SU-DHL-6 (cell line): ENCODE measurements at regions not wholly inside any gene's neighbourhood (a gene's known extent, or its start where the extent isn't known, plus 50 kb on each side); places are given as distances from the start of the nearest gene placed in this dataset.
"Not testable (repeated sequence)": the region's sequence is repeated elsewhere in the genome, so short reads cannot be mapped to it uniquely, and the experiment has no call there.

Source experiments
- H2AFZ ChIP-seq: fragments of 200-600 bp; sonication (generic); 2 replicates; pipeline ENCODE4 v1.6.1; 2014; ENCODE audit warnings: low read depth, mild to moderate bottlenecking, moderate library complexity, mixed read lengths, antibody characterized with exemption, low read length; ENCODE audit not compliant: severe bottlenecking
- H3F3A ChIP-seq: fragments of 200-600 bp; shearing (Covaris generic); 2 replicates; pipeline ENCODE4 v1.6.0; 2016; ENCODE audit warnings: antibody characterized with exemption, mild to moderate bottlenecking; ENCODE audit not compliant: insufficient read depth
- H3K27ac ChIP-seq: fragments of 200-600 bp; sonication (generic); 2 replicates; pipeline ENCODE4 v1.5.1; 2016; ENCODE audit warnings: low read depth, mild to moderate bottlenecking, low read length, moderate library complexity, mixed read lengths
- H3K27me3 ChIP-seq: fragments of 200-600 bp; sonication (generic), shearing (Covaris generic); 2 replicates; pipeline ENCODE4 v1.6.0; 2014; ENCODE audit warnings: mild to moderate bottlenecking, low read length
- H3K36me3 ChIP-seq: fragments of 200-600 bp; sonication (generic); 2 replicates; pipeline ENCODE4 v1.6.1; 2014; ENCODE audit warnings: mild to moderate bottlenecking, low read length, mixed read lengths
- H3K4me2 ChIP-seq: fragments of 300-600, 200-600 bp; shearing (Covaris generic), sonication (generic); 2 replicates; pipeline ENCODE4 v1.6.0; 2014; ENCODE audit warnings: low read length, low read depth, mild to moderate bottlenecking; ENCODE audit not compliant: poor library complexity, severe bottlenecking
- H3K4me3 ChIP-seq: fragments of 200-600 bp; sonication (generic); 2 replicates; pipeline ENCODE4 v1.5.1; 2014; ENCODE audit warnings: antibody characterized with exemption, low read length, mild to moderate bottlenecking, mixed read lengths; ENCODE audit not compliant: insufficient read depth, poor library complexity, severe bottlenecking
- H3K79me2 ChIP-seq: fragments of 200-600 bp; sonication (generic); 2 replicates; pipeline ENCODE4 v1.6.1; 2014; ENCODE audit warnings: mild to moderate bottlenecking, low read length, moderate library complexity; ENCODE audit not compliant: insufficient read depth
- H3K9ac ChIP-seq: fragments of 200-600 bp; sonication (generic); 2 replicates; pipeline ENCODE4 v1.7.0; 2014; ENCODE audit warnings: mild to moderate bottlenecking, low read length
- H3K9me2 ChIP-seq: fragments of 200-600 bp; sonication (generic); replicated peaks from 2 replicates; pipeline ENCODE4 v1.6.1; 2014; ENCODE audit warnings: low read length; ENCODE audit not compliant: insufficient read depth
- H3K9me3 ChIP-seq: fragments of 200-600 bp; sonication (generic); 2 replicates; pipeline ENCODE4 v1.6.1; 2014; ENCODE audit warnings: low read length, mixed read lengths; ENCODE audit not compliant: insufficient read depth
- H4K20me1 ChIP-seq: fragments of 200-600 bp; sonication (generic); 2 replicates; pipeline ENCODE4 v1.6.1; 2014; ENCODE audit warnings: low read depth, mild to moderate bottlenecking, antibody characterized with exemption, low read length, moderate library complexity, mixed read lengths
- CTCF ChIP-seq: fragments of 200-600 bp; sonication (generic); IDR thresholded peaks from one replicate; pipeline ENCODE4 v1.5.1; 2017; ENCODE audit warnings: antibody characterized with exemption, mild to moderate bottlenecking, low read length, moderate library complexity; ENCODE audit not compliant: insufficient read depth, poor library complexity, severe bottlenecking
- EZH2phosphoT487 ChIP-seq: fragments of 200-600 bp; sonication (generic), shearing (Covaris generic); conservative IDR thresholded peaks from 2 replicates; pipeline ENCODE4 v1.6.1; 2018; ENCODE audit warnings: mild to moderate bottlenecking, antibody characterized with exemption, low read length, moderate library complexity, mixed read lengths

GRCh38 chr20:47980336-47981177 lies 195.3 kb upstream of the SULF2 start:
- Histone ChIP-seq H3K9me3 (no peaks in the 10 kb centered on the region), H3K79me2 (no peaks in the 10 kb centered on the region), H4K20me1 (no peaks in the 10 kb centered on the region), H3K9ac (no peak overlapping the region), H3K4me2 (no peak overlapping the region), H2AFZ (no peak overlapping the region), H3K9me2 (no peaks in the 10 kb centered on the region), H3K27me3 (no peaks in the 10 kb centered on the region), H3K4me3 (no peak overlapping the region), H3K27ac (no peak overlapping the region), H3K36me3 (no peaks in the 10 kb centered on the region), H3F3A (no peaks in the 10 kb centered on the region)
- no peak for TF ChIP-seq EZH2phosphoT487
- TF ChIP-seq CTCF, result no peak

DNA sequence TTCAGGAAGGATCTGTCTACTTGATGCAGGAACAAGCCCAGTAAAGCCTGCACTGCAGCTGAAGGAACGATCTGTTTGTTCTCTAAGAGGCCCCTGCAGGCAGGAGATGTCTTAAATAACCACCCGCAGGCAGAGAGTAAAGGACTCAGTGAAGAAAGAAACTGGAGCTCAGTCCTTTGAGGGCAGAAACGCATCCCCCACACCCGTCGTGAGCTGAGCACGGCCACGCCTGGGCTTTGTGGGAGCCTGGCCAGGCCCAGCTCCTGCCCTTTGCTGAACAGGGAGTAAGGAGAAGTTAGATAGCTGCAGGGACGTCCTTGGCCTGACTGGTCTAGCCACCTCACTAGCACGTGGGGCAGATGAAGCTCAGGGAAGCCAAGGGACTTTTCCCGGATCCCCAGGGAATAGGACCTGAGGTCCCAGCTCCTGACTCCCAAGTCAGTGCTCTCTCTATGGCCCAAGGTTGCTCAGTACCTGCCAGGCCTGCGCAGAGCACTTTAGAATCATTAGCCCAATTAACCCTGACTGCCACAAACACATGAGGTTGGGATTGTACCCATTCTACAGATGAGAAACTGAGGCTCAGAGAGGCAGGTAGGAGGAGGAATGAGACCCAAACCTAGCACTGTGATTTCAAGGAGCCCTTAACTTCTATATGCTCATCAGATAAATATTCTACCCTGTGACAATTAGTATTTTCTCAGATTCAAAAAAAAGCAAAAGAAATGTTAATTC lies 194.2 kb upstream of the SULF2 start:
- not testable (repeated sequence) for H3K9me2 ChIP-seq, H3K4me2 ChIP-seq, H3K9ac ChIP-seq, H3K79me2 ChIP-seq, H3F3A ChIP-seq, H2AFZ ChIP-seq, H3K4me3 ChIP-seq, H3K36me3 ChIP-seq, H4K20me1 ChIP-seq, H3K27ac ChIP-seq, H3K27me3 ChIP-seq, H3K9me3 ChIP-seq

- H3K27me3 ChIP-seq, H3K9ac ChIP-seq, H2AFZ ChIP-seq, H3K79me2 ChIP-seq, H3K9me3 ChIP-seq, H3K9me2 ChIP-seq, H3K36me3 ChIP-seq, H3K27ac ChIP-seq, H3K4me2 ChIP-seq, H3F3A ChIP-seq, H3K4me3 ChIP-seq, H4K20me1 ChIP-seq: not testable (repeated sequence)
Measured at GRCh38 chr20:47978428-47979120, 193.3 kb upstream of the SULF2 start.

GRCh38 chr20:47977789-47978252 lies 192.5 kb upstream of the SULF2 start:
- not testable (repeated sequence) for H3K27ac ChIP-seq, H3K4me3 ChIP-seq, H3K9me3 ChIP-seq, H3F3A ChIP-seq, H3K79me2 ChIP-seq, H3K36me3 ChIP-seq, H3K27me3 ChIP-seq, H2AFZ ChIP-seq, H3K9ac ChIP-seq, H4K20me1 ChIP-seq, H3K4me2 ChIP-seq, H3K9me2 ChIP-seq

DNA sequence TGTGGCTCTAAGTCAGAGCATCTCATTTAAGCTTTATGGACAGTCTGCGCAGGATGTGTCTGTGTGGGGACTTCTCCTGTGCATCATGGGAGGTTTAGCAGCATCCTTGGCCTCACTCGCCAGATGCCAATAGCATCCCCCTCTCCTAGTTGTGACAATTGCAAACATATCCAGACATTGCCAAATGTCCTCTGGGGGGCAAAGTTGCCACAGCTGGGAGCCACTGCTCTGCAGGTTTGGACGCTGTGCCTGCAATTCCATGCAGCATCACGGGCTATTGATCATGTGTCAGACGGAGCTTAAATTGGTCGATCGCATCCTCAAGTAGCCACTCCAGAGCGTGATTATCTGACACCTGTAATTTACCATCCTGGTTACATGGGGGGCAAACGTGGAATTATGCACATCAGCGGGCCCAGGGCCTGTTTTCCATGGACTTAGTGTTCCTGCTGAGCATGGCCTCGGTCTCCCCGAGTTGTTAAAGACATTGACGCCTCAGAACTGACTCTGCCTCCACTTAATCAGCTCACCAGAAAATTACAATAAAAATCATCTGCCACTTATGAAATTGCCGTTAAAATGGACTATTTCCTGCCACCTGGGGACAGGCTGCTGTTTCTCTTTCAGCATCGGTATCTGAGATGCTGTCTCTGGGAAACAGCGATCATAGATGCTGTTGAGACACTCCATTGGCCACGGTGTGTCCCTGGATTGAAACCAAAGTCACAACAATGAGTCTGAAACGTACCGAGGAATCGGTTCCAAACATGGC lies 191.9 kb upstream of the SULF2 start:
- H4K20me1 ChIP-seq, H2AFZ ChIP-seq, H3F3A ChIP-seq, H3K9me2 ChIP-seq, H3K79me2 ChIP-seq, H3K36me3 ChIP-seq, H3K4me3 ChIP-seq, H3K9me3 ChIP-seq, H3K9ac ChIP-seq, H3K27me3 ChIP-seq, H3K27ac ChIP-seq, H3K4me2 ChIP-seq: not testable (repeated sequence)
